ENCODE measurements at regions not wholly inside any gene's neighbourhood (a gene's known extent, or its start where the extent isn't known, plus 50 kb on each side); places are given as distances from the start of the nearest gene placed in this dataset.

DNA sequence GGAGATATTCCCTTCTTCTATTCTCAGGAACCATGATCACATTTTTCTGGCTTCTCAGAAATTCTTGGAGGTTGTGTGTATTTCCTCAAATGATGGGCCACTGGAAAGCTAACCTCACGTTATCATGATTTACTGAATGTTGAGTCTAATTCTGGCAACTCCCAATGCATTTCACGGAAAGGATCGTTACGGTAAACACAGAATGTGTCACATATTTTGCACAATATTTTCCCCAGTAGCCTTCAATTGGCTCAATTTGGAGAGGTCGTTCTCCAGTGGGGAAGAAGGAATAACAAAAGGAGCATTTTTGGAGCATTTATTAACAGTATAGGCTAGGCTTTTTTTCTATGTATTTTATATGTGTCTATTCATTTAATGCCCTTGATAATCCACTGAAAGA lies 450.3 kb downstream of the HAPSTR1 start:
- no peak for TF ChIP-seq EZH2 (IDR thresholded peaks at IDR 0.05; ENCODE audit: insufficient read depth, poor library complexity, severe bottlenecking)
- TF ChIP-seq EZH2phosphoT487 (IDR thresholded peaks at IDR 0.05; ENCODE audit: insufficient read depth, low read depth) = no peak
